Right lobe of liver (tissue), 6 donors: ENCODE measurements at regions not wholly inside any gene's neighbourhood (a gene's known extent, or its start where the extent isn't known, plus 50 kb on each side); places are given as distances from the start of the nearest gene placed in this dataset.

ENCODE experiments used
- ATAC-seq, 4 donors: fragments of 200-7000 bp; cut with Tn5 transposase; one replicate each; pipeline ENCODE4 v1.9.1; 2020; ENCODE audit warnings: mild to moderate bottlenecking in 4 of 4, moderate library complexity in 4 of 4
- DNase-seq, 3 donors: peaks; one replicate each; pipeline ENCODE4 v3.0.0-alpha.2; 2020
- H3K27ac ChIP-seq, 3 donors: fragments of 200-600 bp; one replicate each; pipeline ENCODE4 v1.8.0; 2022
- H3K27me3 ChIP-seq, 2 donors: fragments of 200-600 bp; one replicate each; pipeline ENCODE4 v1.8.0; 2022
- H3K36me3 ChIP-seq, 4 donors: fragments of 200-600 bp; sonication (generic) in 1 of 4; one replicate each; pipeline versions ENCODE4 v1.5.1 to v1.8.0; 2017 to 2022; ENCODE audit warnings: control low read depth in 1 of 4
- H3K4me1 ChIP-seq, 4 donors: fragments of 200-600 bp; sonication (generic) in 1 of 4; one replicate each; pipeline versions ENCODE4 v1.5.1 to v1.8.0; 2017 to 2022; ENCODE audit warnings: control low read depth in 1 of 4
- H3K4me3 ChIP-seq, 3 donors: fragments of 200-600 bp; one replicate each; pipeline ENCODE4 v1.8.0; 2022
- H3K9me3 ChIP-seq, 4 donors: fragments of 200-600 bp; sonication (generic) in 1 of 4; one replicate each; pipeline versions ENCODE4 v1.5.1 to v1.8.0; 2017 to 2022; ENCODE audit warnings: control low read depth in 1 of 4
- CTCF ChIP-seq, 4 donors: fragments of 200-600 bp in 3 of 4; fragments of 450-650 bp in 1 of 4; IDR thresholded peaks; one replicate each; pipeline versions ENCODE4 v1.5.1 to v1.8.0; 2016 to 2022; ENCODE audit warnings: antibody characterized with exemption in 4 of 4, mild to moderate bottlenecking in 2 of 4
- POLR2A ChIP-seq: fragments of 450-650 bp; IDR thresholded peaks from one replicate; pipeline ENCODE4 v1.6.1; 2017; ENCODE audit warnings: antibody characterized with exemption, mild to moderate bottlenecking
- WGBS: methylation state at CpG from one replicate; pipeline ENCODE4 v1.1.6; 2018; ENCODE audit warnings: low coverage, low lambda C conversion rate; ENCODE audit not compliant: insufficient coverage; ENCODE audit errors: missing lambda C conversion rate; 5-methylcytosine and 5-hydroxymethylcytosine counted together
- intact Hi-C, 2 donors: fragments of 100-400 bp; cut with DNase I; formaldehyde crosslinking; loops; one replicate each; pipeline versions ENCODE4 v1.11.2 to v1.14.1; 2022
- donor health status: DM: no; HTN: yes; CAD: no.
- donor health status: DM: no; HTN: no; CAD: no.
- donor health status: DM: no; HTN: no; CAD: no.
- donor health status: DM: no; HTN: yes; CAD: no.
- donor health status: DM: no; HTN: yes; CAD: no.

GRCh38 chr1:218553197-218553596 is 208.1 kb downstream of the TGFB2 start:
- ATAC-seq (no peak), DNase-seq (no peak)
- Histone ChIP-seq H3K4me3 (no peak overlapping the region), H3K4me1 (no peaks in the 10 kb centered on the region), H3K9me3 (no peaks in the 10 kb centered on the region), H3K27ac (no peak overlapping the region), H3K36me3 (no peaks in the 10 kb centered on the region), H3K27me3 (no peaks in the 10 kb centered on the region)
- WGBS: 75% methylated on average over 2 of the region's 2 CpGs
- no peak for TF ChIP-seq POLR2A
- TF ChIP-seq CTCF (IDR thresholded peaks at IDR 0.05): peak in 1 of 4 donors; percentile 3
- intact Hi-C loops: no loop called here

GRCh38 chr1:218556016-218556415 is 210.9 kb downstream of the TGFB2 start:
- no peaks in the 10 kb centered on the region for H3K36me3 ChIP-seq
- no peak for DNase-seq
- no peak for TF ChIP-seq POLR2A
- no peak for TF ChIP-seq CTCF (IDR thresholded peaks at IDR 0.05)
- H3K27me3 ChIP-seq: no peaks in the 10 kb centered on the region
- no peak for ATAC-seq
- H3K4me3 ChIP-seq: no peak overlapping the region
- no peaks in the 10 kb centered on the region for H3K4me1 ChIP-seq
- no peaks in the 10 kb centered on the region for H3K9me3 ChIP-seq
- intact Hi-C loops: no loop called here
- H3K27ac ChIP-seq: no peak overlapping the region

- 21% methylated on average over 6 of the region's 6 CpGs for WGBS
- peak in 1 of 3 donors; percentile 44 for DNase-seq
- peak; percentile 7 to 38 (median 24) for ATAC-seq
These were observed 212.6 kb downstream of the TGFB2 start for GRCh38 chr1:218557731-218558130.

GRCh38 chr1:218558271-218558810 is 213.2 kb downstream of the TGFB2 start:
- Histone ChIP-seq H3K27me3 (no peaks in the 10 kb centered on the region), H3K4me1 (no peaks in the 10 kb centered on the region), H3K4me3 (no peak overlapping the region), H3K27ac (no peak overlapping the region), H3K9me3 (no peaks in the 10 kb centered on the region), H3K36me3 (no peaks in the 10 kb centered on the region)
- DNase-seq (no peak), ATAC-seq (no peak)
- WGBS: 80% methylated on average over 3 of the region's 3 CpGs
- intact Hi-C loops: no loop called here
- TF ChIP-seq POLR2A: no peak
- TF ChIP-seq CTCF (IDR thresholded peaks at IDR 0.05): no peak

More at GRCh38 chr1:218557731-218558130, 212.6 kb downstream of the TGFB2 start:
- TF ChIP-seq POLR2A: no peak
- no peak for TF ChIP-seq CTCF (IDR thresholded peaks at IDR 0.05)
- Histone ChIP-seq H3K27me3 (no peaks in the 10 kb centered on the region), H3K9me3 (no peaks in the 10 kb centered on the region), H3K27ac (no peak overlapping the region), H3K36me3 (no peaks in the 10 kb centered on the region), H3K4me3 (no peak overlapping the region), H3K4me1 (no peaks in the 10 kb centered on the region)
- intact Hi-C loops: no loop called here

GRCh38 chr1:218565377-218565776 is 220.2 kb downstream of the TGFB2 start:
- Histone ChIP-seq H3K9me3 (no peaks in the 10 kb centered on the region), H3K4me3 (no peak overlapping the region), H3K4me1 (no peaks in the 10 kb centered on the region), H3K36me3 (no peaks in the 10 kb centered on the region), H3K27ac (no peak overlapping the region), H3K27me3 (no peaks in the 10 kb centered on the region)
- intact Hi-C loops: no loop called here
- 53% methylated on average over 1 of the region's 1 CpG for WGBS
- DNase-seq (no peak), ATAC-seq (no peak)
- TF ChIP-seq POLR2A (no peak), CTCF (IDR thresholded peaks at IDR 0.05) (no peak)
